ENCODE measurements at regions not wholly inside any gene's neighbourhood (a gene's known extent, or its start where the extent isn't known, plus 50 kb on each side); places are given as distances from the start of the nearest gene placed in this dataset.
"Not testable (repeated sequence)": the region's sequence is repeated elsewhere in the genome, so short reads cannot be mapped to it uniquely, and the experiment has no call there.

DNA sequence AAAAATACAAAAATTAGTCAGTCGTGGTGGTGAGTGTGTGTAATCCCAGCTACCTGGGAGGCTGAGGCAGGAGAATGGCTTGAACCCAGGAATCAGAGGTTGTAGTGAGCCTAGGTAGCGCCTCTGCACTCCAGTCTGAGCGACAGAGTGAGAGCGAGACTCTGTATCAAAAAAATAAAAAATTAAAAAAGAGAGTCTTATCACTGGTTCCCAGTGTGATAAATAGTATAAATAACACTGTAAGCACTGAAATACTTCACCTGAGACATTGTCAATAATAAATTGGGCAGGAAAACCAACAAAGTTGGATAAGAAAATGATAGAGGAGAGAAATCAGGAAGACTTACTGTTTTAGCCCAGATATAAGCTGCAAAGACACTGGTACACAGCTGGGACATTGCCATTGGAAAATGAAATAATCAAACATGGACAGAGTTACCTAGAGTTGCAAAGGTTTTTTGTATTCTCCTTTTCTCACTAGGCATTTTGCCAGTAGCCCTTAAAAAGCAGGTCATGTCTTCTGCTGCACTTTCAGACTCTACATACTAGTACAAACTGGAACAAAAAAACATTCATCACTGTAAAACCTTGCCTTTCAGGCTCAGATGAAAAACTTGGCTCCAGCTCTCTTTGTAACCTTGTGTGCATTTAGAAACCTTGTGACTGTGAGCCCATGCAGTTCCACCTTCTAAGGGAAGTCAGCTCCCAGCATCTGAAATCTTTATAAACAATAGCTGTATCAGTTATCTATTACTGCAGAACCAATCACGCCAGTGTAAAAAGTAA, 55.0 kb upstream of the PPP1R2C start:
- no peak for DNase-seq

DNA sequence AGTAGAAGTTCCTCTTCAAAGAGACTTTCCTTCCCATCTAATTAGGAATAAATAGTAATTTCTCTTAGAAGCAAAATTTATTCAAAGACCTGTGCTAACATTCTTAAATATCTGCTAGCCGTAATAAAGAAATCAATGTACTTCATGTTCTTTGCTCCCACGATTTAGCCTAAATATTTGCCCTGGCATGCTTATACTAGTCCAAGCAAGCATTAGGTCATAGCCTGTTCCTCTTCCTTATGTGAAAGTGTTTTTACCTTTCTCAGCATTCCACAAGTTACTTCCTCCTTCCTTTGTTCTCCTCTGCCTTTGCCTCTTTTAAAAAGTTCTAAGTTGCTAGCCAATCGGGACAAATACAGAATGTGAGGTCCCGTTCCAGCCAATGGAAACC, 55.6 kb upstream of the PPP1R2C start:
- DNase-seq: not testable (repeated sequence)

DNA sequence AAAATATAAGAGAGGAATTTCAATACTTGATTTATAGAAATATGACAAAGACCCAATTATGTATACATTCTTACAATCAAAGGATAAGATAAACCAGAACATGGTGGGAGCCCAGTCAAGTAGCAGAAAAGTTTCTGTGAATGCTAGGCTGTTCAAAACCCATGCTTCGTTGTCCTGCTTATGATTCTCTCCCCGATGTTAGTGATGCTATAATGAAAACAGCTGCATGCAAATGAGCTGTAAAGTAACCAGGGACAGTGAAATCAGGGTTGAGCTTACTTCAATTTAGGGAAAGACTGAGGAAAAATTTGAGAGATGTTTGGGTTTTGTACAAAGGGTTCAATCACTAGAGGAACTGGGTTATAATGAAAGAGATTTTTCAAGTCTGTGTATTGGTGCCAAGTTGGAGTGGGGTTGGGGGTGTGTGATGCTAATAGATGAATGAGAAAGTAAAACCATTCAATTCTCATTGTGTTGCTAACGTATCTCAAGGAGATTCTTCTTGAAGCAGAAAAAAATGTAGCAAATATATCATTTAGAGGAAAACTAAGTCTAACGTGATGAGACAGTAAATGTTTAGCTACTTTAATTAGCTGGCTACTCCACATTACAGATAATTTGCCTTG, 59.3 kb upstream of the PPP1R2C start:
- DNase-seq: no peak

DNA sequence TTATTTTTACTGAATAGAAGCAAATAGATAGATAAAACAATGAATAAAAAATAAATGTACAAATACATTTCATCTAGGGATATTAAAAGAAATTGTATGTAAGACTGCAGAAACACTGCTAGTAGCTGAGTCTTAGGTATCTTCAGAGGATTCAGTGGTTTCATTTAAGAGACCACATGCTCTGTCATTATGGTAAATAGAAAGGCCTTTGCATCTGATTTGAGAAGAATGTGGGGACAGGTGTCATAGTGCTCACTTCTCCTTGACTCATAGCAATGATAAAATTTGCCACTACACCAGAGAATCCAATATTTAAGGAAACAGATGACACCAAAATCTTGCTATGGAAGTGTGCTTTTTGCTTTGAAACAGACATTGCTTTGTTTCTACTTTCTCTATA, 59.8 kb upstream of the PPP1R2C start:
- DNase-seq: no peak

DNA sequence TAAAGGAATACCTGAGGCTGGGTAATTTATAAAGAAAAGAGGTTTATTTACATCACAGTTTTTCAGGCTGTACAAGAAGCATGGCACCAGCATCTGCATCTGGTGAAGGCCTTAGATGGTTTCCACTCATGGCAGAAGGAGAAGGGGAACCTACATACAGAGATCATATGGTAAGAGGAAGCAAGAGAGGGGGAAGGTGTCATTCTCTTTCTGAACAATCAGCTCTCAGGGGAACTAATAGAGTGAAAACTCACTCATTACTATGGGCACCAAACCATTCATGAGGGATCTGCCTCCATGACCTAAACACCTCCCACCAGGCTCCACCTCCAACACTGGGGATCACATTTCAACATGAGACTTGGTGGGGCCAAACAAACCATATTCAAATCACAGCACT, 61.7 kb upstream of the PPP1R2C start:
- no peak for DNase-seq

DNA sequence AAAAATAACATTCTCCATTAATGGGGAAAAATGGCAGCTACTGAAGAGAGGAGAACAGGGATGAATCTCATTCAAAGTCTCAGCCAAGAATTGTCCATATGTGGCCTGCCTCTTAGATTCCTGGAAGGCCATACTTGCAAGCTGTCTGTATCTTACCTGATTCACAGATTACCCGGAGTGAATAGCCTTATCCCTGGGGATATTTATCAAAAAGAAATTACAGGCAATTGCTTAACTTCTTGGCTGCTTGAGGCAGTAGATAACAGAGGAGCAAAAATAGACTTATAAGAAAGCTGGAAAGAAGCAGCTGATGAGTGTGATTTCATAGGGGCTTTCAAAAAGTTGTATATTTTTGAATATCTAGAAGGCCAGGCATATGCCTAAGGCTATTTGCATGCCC, 68.8 kb upstream of the PPP1R2C start:
- DNase-seq: no peak

DNA sequence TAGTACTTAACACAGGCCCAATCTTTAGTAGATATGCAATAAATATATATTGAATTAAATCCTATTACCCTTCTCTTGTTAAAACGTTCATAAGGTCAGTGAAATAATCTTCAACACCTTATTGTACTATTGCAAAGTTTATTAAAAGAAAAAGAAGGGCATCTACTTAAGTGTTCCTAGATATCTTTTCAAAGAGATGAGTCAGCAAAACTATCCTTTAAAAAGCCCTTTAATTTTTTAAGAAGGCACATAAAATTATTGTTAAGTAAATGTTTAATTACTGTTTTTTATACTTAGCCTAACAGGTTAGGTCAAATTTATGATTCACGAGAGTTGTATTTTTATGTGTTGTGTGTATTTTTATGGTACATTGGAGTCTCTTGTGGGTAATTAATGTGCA, 77.3 kb upstream of the PPP1R2C start:
- DNase-seq: no peak

DNA sequence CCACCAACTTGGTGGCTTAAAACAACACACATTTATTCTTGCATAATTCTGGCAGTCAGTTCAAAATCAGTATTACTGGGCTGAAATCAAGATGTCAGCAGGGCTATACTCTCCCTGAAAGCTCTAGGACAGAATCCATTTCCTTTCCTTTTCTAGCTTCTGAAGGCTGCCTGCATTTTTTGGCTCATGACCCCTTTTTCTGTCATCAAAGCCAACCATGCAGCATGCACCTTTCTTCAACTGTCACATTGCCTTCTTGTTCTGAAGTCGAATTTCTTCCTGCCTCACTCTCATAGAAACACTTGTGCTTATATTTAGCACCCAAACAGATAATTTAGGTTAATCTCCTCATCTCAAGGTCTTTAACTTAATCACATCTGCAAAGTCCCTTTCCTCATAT, 79.8 kb upstream of the PPP1R2C start:
- DNase-seq: no peak

DNA sequence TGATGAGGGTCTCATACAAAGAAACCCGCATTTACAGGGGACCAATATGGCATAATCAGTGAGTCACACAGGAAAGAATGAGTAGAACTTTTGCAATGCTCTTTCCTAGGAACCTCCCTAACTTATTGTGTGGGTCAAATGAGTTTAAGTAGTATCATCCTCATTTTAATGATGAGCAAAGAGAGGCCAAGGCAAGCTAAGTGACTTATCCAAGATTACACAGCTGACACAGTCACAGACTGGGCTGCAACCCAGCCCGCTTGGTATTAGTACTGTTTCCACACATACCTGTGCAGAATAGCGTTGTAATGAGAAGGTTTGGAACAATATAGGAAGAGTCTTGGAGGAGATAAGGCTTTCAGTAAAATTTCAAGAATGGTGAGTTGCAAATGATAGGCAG, 91.0 kb upstream of the PPP1R2C start:
- DNase-seq: no peak

DNA sequence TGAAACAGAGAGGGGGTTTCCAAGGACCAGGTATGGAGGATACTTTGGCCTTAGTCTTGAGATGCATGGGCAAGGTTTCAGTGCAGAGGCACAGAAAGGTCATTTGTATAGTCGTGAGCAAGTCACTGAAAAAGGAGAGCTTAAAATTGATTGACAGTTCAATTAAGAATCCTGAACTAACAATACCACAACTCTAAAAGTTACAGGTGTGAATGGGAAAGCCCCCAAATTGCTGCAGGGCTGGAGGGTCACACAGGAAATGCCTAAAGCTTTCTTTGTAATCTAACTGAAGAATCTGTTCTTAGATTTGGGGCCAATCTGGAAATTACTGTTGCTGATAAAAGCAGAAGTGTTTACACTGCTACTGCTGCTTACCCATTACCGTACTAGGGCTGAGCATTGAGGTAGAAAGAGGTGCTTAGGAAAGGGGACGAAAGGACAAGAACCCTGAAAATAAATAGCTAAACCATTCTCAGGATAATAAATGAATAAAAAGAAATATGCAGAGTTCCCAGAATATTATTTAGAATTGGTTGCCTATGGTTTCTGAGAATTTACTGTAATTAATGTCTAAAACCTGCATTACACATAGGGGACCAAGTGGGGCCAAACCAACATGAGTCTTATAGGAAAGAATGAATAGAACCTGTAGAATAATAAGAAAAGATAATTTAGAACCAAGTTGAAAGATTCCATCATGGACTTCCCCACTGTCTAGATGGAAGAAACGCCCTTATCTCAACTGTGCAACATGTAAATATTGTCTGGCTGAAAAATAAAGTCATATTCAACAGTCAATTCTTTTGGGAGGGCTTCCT, 91.9 kb upstream of the PPP1R2C start:
- DNase-seq: peak; percentile 0

DNA sequence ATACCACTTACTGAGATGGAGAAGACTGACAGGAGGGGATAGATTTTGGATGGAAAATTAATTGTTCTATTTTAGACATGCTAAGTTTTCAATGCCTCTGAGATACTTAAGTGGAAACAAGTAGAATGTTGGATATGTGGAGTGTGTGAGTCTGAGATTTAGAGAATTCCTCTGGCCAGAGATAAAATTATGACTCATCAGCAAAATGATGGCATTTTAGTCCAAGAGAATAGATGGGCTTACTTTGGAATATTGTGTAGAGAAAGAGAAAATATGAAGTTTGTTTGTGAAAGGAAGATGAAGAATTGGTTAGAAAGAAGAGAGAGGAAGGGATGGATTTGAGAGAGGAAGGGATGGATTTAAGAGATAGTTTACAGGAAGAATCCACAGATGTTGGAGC, 108.6 kb upstream of the PPP1R2C start:
- no peak for DNase-seq

DNA sequence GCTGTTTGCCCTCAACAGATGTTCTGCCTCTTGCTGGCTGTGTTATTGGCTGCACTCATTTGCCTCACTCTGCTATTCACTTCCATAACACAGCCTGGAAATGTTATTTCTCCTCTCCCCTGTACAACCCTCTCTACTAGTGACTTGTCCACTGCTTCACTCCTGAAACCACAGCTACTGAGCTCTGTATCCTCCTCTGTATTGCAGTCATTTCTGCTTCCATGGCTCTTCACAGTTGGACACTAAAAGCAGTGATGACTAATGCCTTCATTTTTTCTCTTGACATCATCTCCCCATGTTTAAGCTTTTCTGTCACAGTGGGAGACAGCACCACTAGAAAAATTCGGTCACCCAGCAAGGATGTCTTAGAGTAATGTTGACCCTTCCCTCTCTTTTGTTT, 123.0 kb upstream of the PPP1R2C start:
- no peak for DNase-seq

DNA sequence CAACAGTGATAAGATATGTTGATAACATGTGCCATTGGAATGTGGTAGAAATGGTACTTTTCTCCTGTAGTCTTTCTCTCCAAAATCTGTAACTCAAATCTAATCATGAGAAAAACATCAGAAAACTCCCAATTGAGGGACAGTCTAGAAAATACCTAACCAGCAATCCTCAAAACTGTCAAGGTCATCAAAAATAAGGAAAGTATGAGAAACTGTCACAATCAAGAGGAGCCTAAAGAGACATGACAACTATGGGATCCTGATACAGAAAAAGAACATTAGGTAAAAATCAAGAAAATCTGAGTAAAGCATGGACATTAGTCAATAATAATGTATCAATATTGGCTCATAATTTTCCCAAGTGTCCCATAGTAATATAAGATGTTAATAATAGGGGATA, 124.5 kb upstream of the PPP1R2C start:
- DNase-seq: no peak

DNA sequence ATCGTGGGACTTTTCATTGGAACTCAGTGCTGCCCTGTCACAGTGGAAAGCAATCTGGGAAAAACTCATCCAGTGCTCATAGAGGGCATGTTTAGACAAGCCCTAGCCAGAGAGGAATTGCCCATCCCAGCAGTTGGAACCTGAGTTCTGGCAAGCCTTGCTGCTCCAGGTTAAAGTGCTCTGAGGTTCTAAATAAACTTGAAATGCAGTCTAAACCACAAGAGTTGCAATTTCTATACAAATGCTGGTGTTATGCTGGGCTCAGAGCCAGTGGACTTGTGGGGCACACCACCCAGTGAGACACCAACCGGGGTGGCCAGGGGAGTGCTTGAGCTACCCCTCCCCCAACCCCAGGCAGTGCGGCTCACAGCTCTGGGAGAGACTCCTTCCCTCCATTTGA, 142.8 kb upstream of the PPP1R2C start:
- no peak for DNase-seq

DNA sequence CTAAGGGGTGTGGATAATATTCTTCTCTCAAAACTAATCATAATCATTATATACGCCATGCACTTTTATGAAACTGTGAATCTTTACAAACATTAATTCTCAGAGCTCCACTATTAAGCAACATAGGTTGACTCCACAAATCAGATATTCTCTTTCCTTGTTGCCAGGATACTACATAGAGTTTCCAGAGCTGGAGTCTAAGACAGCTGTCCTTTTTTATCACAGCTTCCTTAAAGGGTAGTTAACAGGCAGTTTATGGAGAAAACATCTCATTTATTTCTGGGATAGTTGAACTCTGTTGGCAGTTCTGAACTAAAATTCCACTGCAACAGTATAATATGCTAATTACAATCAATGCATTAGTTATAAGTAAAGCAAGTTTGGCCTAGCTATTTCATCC, 152.1 kb upstream of the PPP1R2C start:
- DNase-seq: no peak

DNA sequence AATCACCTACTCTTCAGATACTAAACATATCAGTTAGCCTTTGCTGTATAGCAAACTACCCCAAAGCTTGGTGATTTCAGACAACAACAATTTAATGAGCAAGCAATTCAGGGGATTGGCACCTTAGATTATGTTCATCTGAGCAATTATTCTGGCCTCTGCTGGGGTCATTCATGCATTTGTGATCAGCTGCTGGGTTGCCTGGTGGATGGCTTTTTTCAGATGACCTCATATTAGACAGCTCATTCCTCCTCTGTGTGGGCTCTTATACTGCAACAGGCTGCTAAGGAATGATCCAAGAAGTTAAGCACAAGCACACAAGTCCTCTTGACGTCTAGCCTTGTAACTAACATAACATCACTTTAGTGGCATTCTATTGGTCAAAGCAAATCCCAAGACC, 153.0 kb upstream of the PPP1R2C start:
- no peak for DNase-seq

DNA sequence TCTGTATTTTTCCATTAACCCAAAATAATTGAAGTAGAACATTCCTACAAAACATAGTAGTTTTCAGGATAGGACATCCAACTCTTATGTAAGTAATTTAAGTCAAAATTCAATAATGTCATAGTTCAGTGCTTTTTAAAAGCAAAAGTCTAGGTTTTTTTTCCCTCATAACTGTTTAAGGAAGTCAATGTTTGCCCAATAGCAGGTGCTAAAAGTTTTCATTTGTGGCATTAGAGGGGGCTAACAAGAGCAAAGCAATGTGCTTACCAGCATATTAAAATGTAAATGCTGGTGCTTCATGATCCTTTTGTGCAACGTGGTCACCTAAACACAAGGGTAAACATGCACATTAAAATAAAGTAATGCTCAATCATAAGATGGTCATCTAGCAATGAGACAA, 155.2 kb upstream of the PPP1R2C start:
- no peak for DNase-seq

DNA sequence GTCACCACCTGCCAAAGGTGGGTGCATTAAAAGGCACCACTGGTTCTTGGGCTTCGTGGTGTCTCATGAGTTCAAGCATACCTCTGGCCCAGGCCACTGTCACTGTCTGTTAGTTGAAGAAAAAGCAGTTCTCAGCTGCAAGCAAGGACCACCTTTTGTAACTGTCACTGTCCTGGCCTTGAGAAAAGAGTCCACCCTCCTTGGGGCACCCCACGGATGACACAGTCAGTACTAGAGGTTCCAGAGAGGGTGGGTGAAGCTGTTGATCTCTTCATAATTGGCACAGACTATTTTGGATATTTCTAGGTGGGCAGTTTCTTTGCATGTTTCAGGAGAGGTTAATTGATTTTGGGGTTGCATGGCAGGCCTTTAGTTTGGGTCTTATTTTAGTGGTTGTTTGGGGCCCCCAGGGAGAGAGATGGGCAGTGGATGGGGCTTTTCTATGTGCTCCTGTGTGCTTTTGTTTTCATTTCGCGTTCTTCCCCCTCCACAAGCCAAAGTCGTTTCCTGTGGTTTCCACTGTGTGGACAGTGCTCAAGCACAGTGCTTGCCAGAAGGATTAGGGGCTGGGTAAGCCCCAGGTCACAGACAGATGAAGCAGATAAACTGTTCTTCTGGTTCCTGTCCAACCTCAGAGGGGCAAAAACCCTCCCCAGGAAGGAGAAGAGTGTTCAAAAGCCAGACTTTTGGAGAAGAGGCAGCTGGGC, 156.2 kb upstream of the PPP1R2C start:
- DNase-seq: peak; percentile 17

DNA sequence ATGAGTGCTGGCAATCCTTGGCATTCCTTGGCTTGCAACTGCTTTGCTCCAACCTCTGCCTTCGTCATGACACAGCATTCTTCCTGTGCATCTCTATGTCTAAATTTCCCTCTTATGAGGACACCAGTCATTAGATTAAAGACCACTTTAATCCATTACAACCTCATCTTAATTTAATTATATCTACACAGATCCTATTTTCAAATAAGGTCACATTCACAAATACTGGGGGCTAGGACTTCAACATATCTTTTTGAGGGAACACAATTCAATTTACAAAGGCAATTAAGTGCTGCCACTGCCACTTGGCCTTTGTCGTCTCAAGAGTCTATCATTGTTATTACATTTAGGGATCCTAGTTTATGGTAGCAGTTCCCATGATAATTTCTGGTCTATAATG, 163.7 kb upstream of the PPP1R2C start:
- DNase-seq: no peak

DNA sequence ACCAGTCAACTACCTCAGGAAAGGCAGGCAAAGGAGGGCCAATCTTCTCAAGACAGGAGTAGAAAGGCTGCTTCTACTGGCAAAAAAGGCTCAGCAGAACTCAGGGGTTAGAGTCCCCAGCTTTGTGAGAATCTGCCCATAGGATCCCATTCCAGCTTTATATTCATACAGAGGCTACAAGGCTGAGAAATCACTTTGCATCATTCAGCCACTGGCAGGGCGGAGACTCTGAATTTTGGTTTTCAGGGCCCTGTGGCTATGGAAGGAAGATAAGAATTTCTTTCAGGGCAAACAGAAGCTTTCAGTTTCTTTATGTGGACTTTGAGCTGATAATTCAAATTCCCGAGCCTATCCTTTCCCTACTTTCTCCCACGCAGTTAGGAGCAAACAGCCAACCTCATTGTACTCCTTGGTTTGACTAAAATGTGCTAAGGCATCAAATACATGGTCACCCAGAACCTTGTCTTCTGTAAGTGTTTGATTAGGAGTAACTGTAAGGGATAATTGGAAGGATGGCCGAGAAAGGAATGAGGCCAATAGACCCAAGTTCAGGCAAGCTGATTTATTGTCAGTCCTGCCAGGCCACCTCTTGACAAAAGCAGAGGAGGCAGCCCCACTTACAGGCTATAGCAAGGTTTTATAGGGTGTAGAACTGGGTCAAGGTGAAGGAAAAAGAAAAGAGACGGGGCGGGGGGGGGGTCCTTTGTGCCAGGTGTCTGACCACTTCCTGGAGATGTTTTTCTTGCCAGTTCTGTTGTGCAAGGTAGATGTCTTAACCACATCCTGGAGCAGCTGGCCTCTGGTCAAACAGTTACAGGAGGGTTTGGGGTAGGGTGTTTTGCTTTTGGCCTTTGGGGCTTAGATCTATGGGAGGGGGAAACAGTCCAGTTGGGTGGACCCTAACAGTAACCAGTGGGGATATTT, 165.3 kb upstream of the PPP1R2C start:
- peak; percentile 19 for DNase-seq

DNA sequence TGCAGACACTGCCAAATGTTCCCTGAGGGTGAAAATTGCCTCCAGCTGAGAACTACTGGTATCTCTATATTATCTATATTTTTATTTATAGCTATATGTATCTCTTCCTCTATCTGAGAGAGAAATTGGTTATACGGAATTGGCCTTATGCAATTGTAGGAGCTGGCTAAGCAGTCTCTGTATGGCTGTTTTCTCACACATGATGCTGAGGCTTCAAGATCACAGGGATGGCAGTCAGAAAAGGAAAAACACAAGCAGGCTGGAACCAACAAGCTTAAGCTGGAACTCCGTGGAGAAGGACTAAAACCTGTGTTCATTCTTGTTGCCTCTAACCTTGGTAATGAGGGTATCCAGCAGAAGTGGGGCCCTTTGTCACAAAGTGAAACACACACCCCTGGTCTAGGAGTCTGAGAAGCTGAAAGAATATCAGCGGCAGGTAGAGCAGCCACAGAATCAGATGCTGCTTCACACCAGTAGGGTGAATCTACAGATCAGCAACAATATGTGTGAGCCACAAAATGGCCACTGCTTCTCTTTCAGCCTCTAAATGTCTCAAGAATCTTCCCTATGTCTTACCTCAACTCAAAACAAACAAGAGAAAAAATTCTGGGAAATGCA, 166.5 kb upstream of the PPP1R2C start:
- DNase-seq: no peak

Measured in NK-92 treated with Interleukin-12 subunit alpha and Interleukin-12 subunit beta, amount 100 ng/mL, for 24 hours (cell line).